Liver (tissue), 3 donors: ENCODE measurements at regions not wholly inside any gene's neighbourhood (a gene's known extent, or its start where the extent isn't known, plus 50 kb on each side); places are given as distances from the start of the nearest gene placed in this dataset.

ENCODE experiments used
- ATF3 ChIP-seq: IDR thresholded peaks from 2 replicates; pipeline ENCODE4 v1.6.1; 2016; ENCODE audit warnings: antibody characterized with exemption
- EGR1 ChIP-seq, 2 donors: IDR thresholded peaks; 2 replicates each; pipeline ENCODE4 v1.6.1; 2016 to 2018; ENCODE audit warnings: antibody characterized with exemption in 2 of 2, low read depth in 2 of 2
- FOXA1 ChIP-seq: IDR thresholded peaks from 2 replicates; pipeline ENCODE4 v1.6.1; 2016; ENCODE audit warnings: antibody characterized with exemption
- JUND ChIP-seq, 2 donors: IDR thresholded peaks; 2 replicates each; pipeline ENCODE4 v1.6.1; 2016; ENCODE audit warnings: antibody characterized with exemption in 2 of 2
- MAX ChIP-seq: IDR thresholded peaks from 2 replicates; pipeline ENCODE4 v1.6.1; 2016; ENCODE audit warnings: antibody characterized with exemption
- RAD21 ChIP-seq, 2 donors: IDR thresholded peaks; 2 replicates each; pipeline ENCODE4 v1.6.1; 2016; ENCODE audit warnings: antibody characterized with exemption in 2 of 2, mild to moderate bottlenecking in 2 of 2
- REST ChIP-seq: IDR thresholded peaks from 2 replicates; pipeline ENCODE4 v1.6.1; 2016; ENCODE audit warnings: antibody characterized with exemption, mild to moderate bottlenecking
- SP1 ChIP-seq: IDR thresholded peaks from 2 replicates; pipeline ENCODE4 v1.6.1; 2018; ENCODE audit warnings: antibody characterized with exemption, mild to moderate bottlenecking
- YY1 ChIP-seq: IDR thresholded peaks from 2 replicates; pipeline ENCODE4 v1.6.1; 2016; ENCODE audit warnings: antibody characterized with exemption, mild to moderate bottlenecking
- TF ChIP-seq, protein P1 (sequence below): fragments of 150-350 bp; IDR thresholded peaks from 2 replicates; pipeline ENCODE4 v1.5.1; 2017; ENCODE audit warnings: improper control_type of control experiment, low read depth, low read length; ENCODE audit not compliant: missing input control
- donor health status: healthy.
- donor health status: healthy.

DNA sequence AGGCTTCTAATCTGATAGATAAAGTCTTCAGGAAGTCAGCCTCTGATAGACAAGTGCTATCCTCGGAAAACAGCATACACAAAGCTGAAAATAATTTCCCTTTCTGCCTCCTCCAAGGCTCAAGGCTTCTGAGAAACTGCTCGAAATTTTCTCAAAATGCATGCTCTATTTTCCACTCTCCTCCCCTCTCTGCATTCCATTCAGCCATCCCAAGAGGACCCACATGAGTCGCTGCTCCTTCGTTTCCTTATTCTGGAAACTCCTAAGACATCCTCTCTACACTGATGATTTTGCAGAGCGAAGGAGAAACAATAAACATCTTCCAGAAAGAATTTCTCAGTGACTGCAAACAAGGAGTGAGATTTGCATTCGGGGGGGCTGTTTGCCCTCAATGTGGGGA is 92.2 kb upstream of the SFSWAP start:
- TF ChIP-seq, protein P1, sequence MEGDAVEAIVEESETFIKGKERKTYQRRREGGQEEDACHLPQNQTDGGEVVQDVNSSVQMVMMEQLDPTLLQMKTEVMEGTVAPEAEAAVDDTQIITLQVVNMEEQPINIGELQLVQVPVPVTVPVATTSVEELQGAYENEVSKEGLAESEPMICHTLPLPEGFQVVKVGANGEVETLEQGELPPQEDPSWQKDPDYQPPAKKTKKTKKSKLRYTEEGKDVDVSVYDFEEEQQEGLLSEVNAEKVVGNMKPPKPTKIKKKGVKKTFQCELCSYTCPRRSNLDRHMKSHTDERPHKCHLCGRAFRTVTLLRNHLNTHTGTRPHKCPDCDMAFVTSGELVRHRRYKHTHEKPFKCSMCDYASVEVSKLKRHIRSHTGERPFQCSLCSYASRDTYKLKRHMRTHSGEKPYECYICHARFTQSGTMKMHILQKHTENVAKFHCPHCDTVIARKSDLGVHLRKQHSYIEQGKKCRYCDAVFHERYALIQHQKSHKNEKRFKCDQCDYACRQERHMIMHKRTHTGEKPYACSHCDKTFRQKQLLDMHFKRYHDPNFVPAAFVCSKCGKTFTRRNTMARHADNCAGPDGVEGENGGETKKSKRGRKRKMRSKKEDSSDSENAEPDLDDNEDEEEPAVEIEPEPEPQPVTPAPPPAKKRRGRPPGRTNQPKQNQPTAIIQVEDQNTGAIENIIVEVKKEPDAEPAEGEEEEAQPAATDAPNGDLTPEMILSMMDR = no peak
- no peak for TF ChIP-seq REST
- no peak for TF ChIP-seq MAX
- no peak for TF ChIP-seq YY1
- TF ChIP-seq EGR1 (IDR thresholded peaks at IDR 0.05; ENCODE audit: low read depth in 2 of 2) = no peak
- no peak for TF ChIP-seq RAD21 (IDR thresholded peaks at IDR 0.05)
- TF ChIP-seq JUND (IDR thresholded peaks at IDR 0.05) = no peak
- TF ChIP-seq ATF3 = no peak
- TF ChIP-seq FOXA1 = no peak
- TF ChIP-seq SP1 = no peak
